ENCODE measurements at regions not wholly inside any gene's neighbourhood (a gene's known extent, or its start where the extent isn't known, plus 50 kb on each side); places are given as distances from the start of the nearest gene placed in this dataset.

GRCh38 chr2:212618636-212619035 lies 80.0 kb upstream of the ERBB4 start:
- Histone ChIP-seq H2BK5ac (ENCODE audit: insufficient read length, low read length) (no peak overlapping the region), H3K79me1 (ENCODE audit: insufficient read depth, low read depth, low read length, poor library complexity, severe bottlenecking) (no peaks in the 10 kb centered on the region), H4K8ac (replicated peaks; ENCODE audit: insufficient read length, low read depth, low read length) (no peak overlapping the region), H3K23me2 (ENCODE audit: insufficient read length, low read depth, low read length, poor library complexity, severe bottlenecking) (no peaks in the 10 kb centered on the region), H4K5ac (ENCODE audit: insufficient read length, low read depth, low read length) (no peak overlapping the region), H4K91ac (ENCODE audit: insufficient read length, low read depth, low read length) (no peak overlapping the region), H3K9ac (ENCODE audit: extremely low read depth, insufficient read length, low read length) (no peak overlapping the region), H3K23ac (ENCODE audit: insufficient read length, low read depth, low read length) (no peak overlapping the region), H3K27me3 (ENCODE audit: insufficient read depth, low read length) (no peaks in the 10 kb centered on the region), H4K20me1 (ENCODE audit: control insufficient read depth, insufficient read depth, insufficient read length) (no peaks in the 10 kb centered on the region), H3K4ac (ENCODE audit: low read depth, low read length) (no peak overlapping the region), H2BK15ac (ENCODE audit: low read depth, low read length) (no peak overlapping the region), H3K18ac (ENCODE audit: insufficient read length, low read depth, low read length) (no peak overlapping the region), H3K4me1 (ENCODE audit: insufficient read depth, low read length) (no peaks in the 10 kb centered on the region), H3T11ph (ENCODE audit: low read length) (no peak overlapping the region), H2AFZ (ENCODE audit: low read length) (no peak overlapping the region), H2BK12ac (ENCODE audit: insufficient read length, low read depth, low read length) (no peak overlapping the region), H3K4me2 (ENCODE audit: insufficient read depth, insufficient read length, low read length) (no peak overlapping the region), H2BK20ac (ENCODE audit: low read depth, low read length, poor library complexity, severe bottlenecking) (no peak overlapping the region), H3K9me3 (ENCODE audit: control insufficient read depth, low read depth, low read length) (no peaks in the 10 kb centered on the region), H3K56ac (ENCODE audit: insufficient read length, low read depth, low read length) (no peak overlapping the region), H2BK120ac (ENCODE audit: low read depth, low read length, poor library complexity, severe bottlenecking) (no peak overlapping the region), H3K14ac (ENCODE audit: insufficient read depth, low read length) (no peak overlapping the region), H3K79me2 (ENCODE audit: insufficient read depth, low read length) (no peaks in the 10 kb centered on the region), H2AK5ac (ENCODE audit: insufficient read length, low read length) (no peak overlapping the region), H3K27ac (ENCODE audit: insufficient read length, low read depth, low read length) (no peak overlapping the region)
- Mint-ChIP-seq H3K9me3 (no peaks in the 10 kb centered on the region), H3K4me3 (no peak overlapping the region), H3K27ac (no peak overlapping the region), H3K4me1 (no peaks in the 10 kb centered on the region), H3K36me3 (ENCODE audit: insufficient read depth in 1 of 3, low read depth in 3 of 3) (no peaks in the 10 kb centered on the region), H3K27me3 (ENCODE audit: low read depth) (no peaks in the 10 kb centered on the region)
- no CpG with 5 or more reads among the region's 2 CpGs for WGBS (ENCODE audit: extremely low coverage, insufficient read length, low lambda C conversion rate)
- no peak for DNase-seq
- TF ChIP-seq, protein P1, sequence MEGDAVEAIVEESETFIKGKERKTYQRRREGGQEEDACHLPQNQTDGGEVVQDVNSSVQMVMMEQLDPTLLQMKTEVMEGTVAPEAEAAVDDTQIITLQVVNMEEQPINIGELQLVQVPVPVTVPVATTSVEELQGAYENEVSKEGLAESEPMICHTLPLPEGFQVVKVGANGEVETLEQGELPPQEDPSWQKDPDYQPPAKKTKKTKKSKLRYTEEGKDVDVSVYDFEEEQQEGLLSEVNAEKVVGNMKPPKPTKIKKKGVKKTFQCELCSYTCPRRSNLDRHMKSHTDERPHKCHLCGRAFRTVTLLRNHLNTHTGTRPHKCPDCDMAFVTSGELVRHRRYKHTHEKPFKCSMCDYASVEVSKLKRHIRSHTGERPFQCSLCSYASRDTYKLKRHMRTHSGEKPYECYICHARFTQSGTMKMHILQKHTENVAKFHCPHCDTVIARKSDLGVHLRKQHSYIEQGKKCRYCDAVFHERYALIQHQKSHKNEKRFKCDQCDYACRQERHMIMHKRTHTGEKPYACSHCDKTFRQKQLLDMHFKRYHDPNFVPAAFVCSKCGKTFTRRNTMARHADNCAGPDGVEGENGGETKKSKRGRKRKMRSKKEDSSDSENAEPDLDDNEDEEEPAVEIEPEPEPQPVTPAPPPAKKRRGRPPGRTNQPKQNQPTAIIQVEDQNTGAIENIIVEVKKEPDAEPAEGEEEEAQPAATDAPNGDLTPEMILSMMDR (conservative IDR thresholded peaks at IDR 0.05): no peak
